ENCODE measurements at regions not wholly inside any gene's neighbourhood (a gene's known extent, or its start where the extent isn't known, plus 50 kb on each side); places are given as distances from the start of the nearest gene placed in this dataset.

DNA sequence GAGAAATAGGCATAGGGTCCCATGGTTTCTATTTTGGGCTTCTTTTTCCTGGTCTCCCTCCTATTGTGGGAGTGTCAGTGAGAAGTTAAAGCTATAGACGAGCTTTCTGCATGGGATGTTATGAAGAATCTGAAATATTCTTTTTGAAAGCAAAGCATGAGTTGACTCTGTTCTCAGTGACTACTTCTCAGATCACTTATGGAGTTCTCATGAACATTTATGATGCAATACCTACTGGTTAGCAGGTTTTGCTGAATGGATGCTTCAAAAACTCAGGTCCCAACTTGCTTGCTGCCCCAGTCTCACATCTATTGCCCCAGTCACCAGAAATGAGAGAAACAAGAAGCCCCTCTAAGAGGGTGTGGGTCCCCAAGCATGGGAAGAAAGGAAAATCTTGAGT is 365.0 kb downstream of the HRH4 start:
- H3K27me3 ChIP-seq (ENCODE audit: insufficient read depth, low read length), result no peaks in the 10 kb centered on the region
- no peak overlapping the region for H3K14ac ChIP-seq (ENCODE audit: insufficient read depth, low read length)
- no peak overlapping the region for H2BK20ac ChIP-seq (ENCODE audit: low read depth, low read length, poor library complexity, severe bottlenecking)
- TF ChIP-seq, protein P1, sequence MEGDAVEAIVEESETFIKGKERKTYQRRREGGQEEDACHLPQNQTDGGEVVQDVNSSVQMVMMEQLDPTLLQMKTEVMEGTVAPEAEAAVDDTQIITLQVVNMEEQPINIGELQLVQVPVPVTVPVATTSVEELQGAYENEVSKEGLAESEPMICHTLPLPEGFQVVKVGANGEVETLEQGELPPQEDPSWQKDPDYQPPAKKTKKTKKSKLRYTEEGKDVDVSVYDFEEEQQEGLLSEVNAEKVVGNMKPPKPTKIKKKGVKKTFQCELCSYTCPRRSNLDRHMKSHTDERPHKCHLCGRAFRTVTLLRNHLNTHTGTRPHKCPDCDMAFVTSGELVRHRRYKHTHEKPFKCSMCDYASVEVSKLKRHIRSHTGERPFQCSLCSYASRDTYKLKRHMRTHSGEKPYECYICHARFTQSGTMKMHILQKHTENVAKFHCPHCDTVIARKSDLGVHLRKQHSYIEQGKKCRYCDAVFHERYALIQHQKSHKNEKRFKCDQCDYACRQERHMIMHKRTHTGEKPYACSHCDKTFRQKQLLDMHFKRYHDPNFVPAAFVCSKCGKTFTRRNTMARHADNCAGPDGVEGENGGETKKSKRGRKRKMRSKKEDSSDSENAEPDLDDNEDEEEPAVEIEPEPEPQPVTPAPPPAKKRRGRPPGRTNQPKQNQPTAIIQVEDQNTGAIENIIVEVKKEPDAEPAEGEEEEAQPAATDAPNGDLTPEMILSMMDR (conservative IDR thresholded peaks at IDR 0.05), result no peak
- no peak overlapping the region for H2BK5ac ChIP-seq (ENCODE audit: insufficient read length, low read length)
- H2AK5ac ChIP-seq (ENCODE audit: insufficient read length, low read length), result no peak overlapping the region
- H3K23ac ChIP-seq (ENCODE audit: insufficient read length, low read depth, low read length), result no peak overlapping the region
- H3K4ac ChIP-seq (ENCODE audit: low read depth, low read length), result no peak overlapping the region
- H3K79me1 ChIP-seq (ENCODE audit: insufficient read depth, low read depth, low read length, poor library complexity, severe bottlenecking), result no peaks in the 10 kb centered on the region
- no peak overlapping the region for H2AFZ ChIP-seq (ENCODE audit: low read length)
- no peaks in the 10 kb centered on the region for H3K23me2 ChIP-seq (ENCODE audit: insufficient read length, low read depth, low read length, poor library complexity, severe bottlenecking)
- H3K4me1 ChIP-seq (ENCODE audit: insufficient read depth, low read length), result peaks cover 4% of the 10 kb centered on the region
- H3K4me2 ChIP-seq (ENCODE audit: insufficient read depth, insufficient read length, low read length), result no peak overlapping the region
- H4K91ac ChIP-seq (ENCODE audit: insufficient read length, low read depth, low read length), result no peak overlapping the region
- WGBS (ENCODE audit: extremely low coverage, insufficient read length, low lambda C conversion rate), result no CpG with 5 or more reads among the region's 1 CpG
- no peak overlapping the region; a peak in 1 of 7 replicates for H3K27ac Mint-ChIP-seq
- H4K20me1 ChIP-seq (ENCODE audit: control insufficient read depth, insufficient read depth, insufficient read length), result no peaks in the 10 kb centered on the region
- peaks cover 43 to 58% of the 10 kb centered on the region in 2 experiments for H3K4me1 Mint-ChIP-seq
- H3K27me3 Mint-ChIP-seq (ENCODE audit: low read depth), result peaks cover 1% of the 10 kb centered on the region; the same call in 1 of the 2 replicates
- no peak overlapping the region for H3K9ac ChIP-seq (ENCODE audit: extremely low read depth, insufficient read length, low read length)
- no peak overlapping the region for H3K27ac ChIP-seq (ENCODE audit: insufficient read length, low read depth, low read length)
- H3K36me3 Mint-ChIP-seq (ENCODE audit: insufficient read depth in 1 of 3, low read depth in 3 of 3), result no peaks in the 10 kb centered on the region
- H2BK120ac ChIP-seq (ENCODE audit: low read depth, low read length, poor library complexity, severe bottlenecking), result no peak overlapping the region
- no peak overlapping the region for H3T11ph ChIP-seq (ENCODE audit: low read length)
- H3K9me3 ChIP-seq (ENCODE audit: control insufficient read depth, low read depth, low read length), result no peaks in the 10 kb centered on the region
- DNase-seq, result no peak
- no peak overlapping the region for H3K56ac ChIP-seq (ENCODE audit: insufficient read length, low read depth, low read length)
- no peak overlapping the region for H3K18ac ChIP-seq (ENCODE audit: insufficient read length, low read depth, low read length)
- no peak overlapping the region for H2BK12ac ChIP-seq (ENCODE audit: insufficient read length, low read depth, low read length)
- no peak overlapping the region for H4K5ac ChIP-seq (ENCODE audit: insufficient read length, low read depth, low read length)
- no peak overlapping the region for H3K4me3 Mint-ChIP-seq
- H3K79me2 ChIP-seq (ENCODE audit: insufficient read depth, low read length), result no peaks in the 10 kb centered on the region
- no peak overlapping the region for H2BK15ac ChIP-seq (ENCODE audit: low read depth, low read length)
- no peaks in the 10 kb centered on the region for H3K9me3 Mint-ChIP-seq
- no peak overlapping the region for H4K8ac ChIP-seq (replicated peaks; ENCODE audit: insufficient read length, low read depth, low read length)
